ENCODE measurements at regions not wholly inside any gene's neighbourhood (a gene's known extent, or its start where the extent isn't known, plus 50 kb on each side); places are given as distances from the start of the nearest gene placed in this dataset.

- no peaks in the 10 kb centered on the region for H3K4me1 ChIP-seq (ENCODE audit: insufficient read depth, low read length, poor library complexity, severe bottlenecking)
Observed at GRCh38 chr16:50425044-50425443, 56.3 kb upstream of the BRD7 start.

GRCh38 chr16:50422926-50423325 lies 54.1 kb upstream of the BRD7 start:
- no peak for TF ChIP-seq EZH2phosphoT487 (IDR thresholded peaks at IDR 0.05; ENCODE audit: borderline replicate concordance)
- no peak for TF ChIP-seq CTCF (conservative IDR thresholded peaks at IDR 0.05; ENCODE audit: low read length)
- peaks cover 13% of the 10 kb centered on the region; the same call in 1 of the 2 replicates for H3K9me3 ChIP-seq (ENCODE audit: insufficient read depth, low read depth, low read length)
- no peak overlapping the region for H3K4me2 ChIP-seq (ENCODE audit: low read depth, low read length, poor library complexity, severe bottlenecking)
- H4K20me1 ChIP-seq (ENCODE audit: insufficient read depth, low read length, poor library complexity, severe bottlenecking), result no peaks in the 10 kb centered on the region
- H3K27me3 ChIP-seq (ENCODE audit: insufficient read depth, low read length, poor library complexity, severe bottlenecking), result no peaks in the 10 kb centered on the region
- no peak overlapping the region for H3K4me3 ChIP-seq (ENCODE audit: low read length, poor library complexity, severe bottlenecking)
- H3K79me2 ChIP-seq (ENCODE audit: insufficient read depth, low read length), result no peaks in the 10 kb centered on the region
- no peaks in the 10 kb centered on the region for H3K36me3 ChIP-seq (ENCODE audit: insufficient read depth, low read length)
- no peaks in the 10 kb centered on the region for H3F3A ChIP-seq (ENCODE audit: low read depth)
- no peak overlapping the region for H2AFZ ChIP-seq (ENCODE audit: low read length)
- H3K9me2 ChIP-seq (replicated peaks; ENCODE audit: low read depth, low read length), result no peaks in the 10 kb centered on the region
- no peak overlapping the region for H3K9ac ChIP-seq (ENCODE audit: low read depth, low read length, poor library complexity, severe bottlenecking)
- no peaks in the 10 kb centered on the region for H3K4me1 ChIP-seq (ENCODE audit: insufficient read depth, low read length, poor library complexity, severe bottlenecking)

More at GRCh38 chr16:50425044-50425443, 56.3 kb upstream of the BRD7 start:
- H3K9me3 ChIP-seq (ENCODE audit: insufficient read depth, low read depth, low read length), result peaks cover 1% of the 10 kb centered on the region; the same call in 1 of the 2 replicates
- H2AFZ ChIP-seq (ENCODE audit: low read length), result no peak overlapping the region
- H3K27me3 ChIP-seq (ENCODE audit: insufficient read depth, low read length, poor library complexity, severe bottlenecking), result no peaks in the 10 kb centered on the region
- TF ChIP-seq CTCF (conservative IDR thresholded peaks at IDR 0.05; ENCODE audit: low read length), result no peak
- no peak for TF ChIP-seq EZH2phosphoT487 (IDR thresholded peaks at IDR 0.05; ENCODE audit: borderline replicate concordance)
- no peak overlapping the region for H3K4me2 ChIP-seq (ENCODE audit: low read depth, low read length, poor library complexity, severe bottlenecking)
- H3K36me3 ChIP-seq (ENCODE audit: insufficient read depth, low read length), result no peaks in the 10 kb centered on the region
- no peaks in the 10 kb centered on the region for H3K9me2 ChIP-seq (replicated peaks; ENCODE audit: low read depth, low read length)
- H3F3A ChIP-seq (ENCODE audit: low read depth), result no peaks in the 10 kb centered on the region
- H3K79me2 ChIP-seq (ENCODE audit: insufficient read depth, low read length), result no peaks in the 10 kb centered on the region
- H4K20me1 ChIP-seq (ENCODE audit: insufficient read depth, low read length, poor library complexity, severe bottlenecking), result no peaks in the 10 kb centered on the region
- no peak overlapping the region for H3K4me3 ChIP-seq (ENCODE audit: low read length, poor library complexity, severe bottlenecking)
- H3K9ac ChIP-seq (ENCODE audit: low read depth, low read length, poor library complexity, severe bottlenecking), result no peak overlapping the region

- TF ChIP-seq EZH2phosphoT487 (IDR thresholded peaks at IDR 0.05; ENCODE audit: borderline replicate concordance), result no peak
- no peak for TF ChIP-seq CTCF (conservative IDR thresholded peaks at IDR 0.05; ENCODE audit: low read length)
Observed at GRCh38 chr16:50419116-50419515, 50.3 kb upstream of the BRD7 start.

More at GRCh38 chr16:50419116-50419515, 50.3 kb upstream of the BRD7 start:
- Histone ChIP-seq H4K20me1 (ENCODE audit: insufficient read depth, low read length, poor library complexity, severe bottlenecking) (no peaks in the 10 kb centered on the region), H3K9me3 (ENCODE audit: insufficient read depth, low read depth, low read length) (peaks cover 18% of the 10 kb centered on the region), H3K9ac (ENCODE audit: low read depth, low read length, poor library complexity, severe bottlenecking) (no peak overlapping the region), H3K27me3 (ENCODE audit: insufficient read depth, low read length, poor library complexity, severe bottlenecking) (no peaks in the 10 kb centered on the region), H3F3A (ENCODE audit: low read depth) (no peaks in the 10 kb centered on the region), H3K4me3 (ENCODE audit: low read length, poor library complexity, severe bottlenecking) (no peak overlapping the region), H3K9me2 (replicated peaks; ENCODE audit: low read depth, low read length) (no peaks in the 10 kb centered on the region), H2AFZ (ENCODE audit: low read length) (no peak overlapping the region), H3K36me3 (ENCODE audit: insufficient read depth, low read length) (no peaks in the 10 kb centered on the region), H3K4me1 (ENCODE audit: insufficient read depth, low read length, poor library complexity, severe bottlenecking) (no peaks in the 10 kb centered on the region), H3K4me2 (ENCODE audit: low read depth, low read length, poor library complexity, severe bottlenecking) (no peak overlapping the region), H3K79me2 (ENCODE audit: insufficient read depth, low read length) (no peaks in the 10 kb centered on the region)
